COR-L47 (cell line): ENCODE measurements at regions not wholly inside any gene's neighbourhood (a gene's known extent, or its start where the extent isn't known, plus 50 kb on each side); places are given as distances from the start of the nearest gene placed in this dataset.

Experiments used
- DNase-seq: peaks from one replicate; lab custom pipeline; 2025; lab: John Stamatoyannopoulos, UW

DNA sequence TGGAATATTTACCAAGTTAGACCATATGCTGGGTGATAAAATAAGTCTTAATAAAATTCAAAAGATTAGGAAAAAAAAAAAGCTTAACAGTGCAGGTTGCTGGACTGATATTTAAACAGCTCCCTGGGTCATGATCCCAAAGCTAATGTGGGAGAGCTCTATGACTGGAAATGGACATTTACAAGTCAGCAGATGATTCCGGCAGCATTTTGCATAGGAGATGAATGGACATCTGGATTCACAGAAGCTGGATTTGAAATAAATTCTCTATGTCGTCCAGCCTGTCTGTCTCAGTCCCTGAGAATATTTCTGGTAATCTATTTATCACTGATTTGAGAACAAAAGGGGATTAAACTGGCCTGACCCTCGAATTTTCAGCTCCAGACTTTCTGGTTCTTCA, 52.3 kb upstream of the KLHL25 start:
- no peak for DNase-seq

GRCh38 chr15:85849946-85850345, 55.2 kb upstream of the KLHL25 start:
- no peak for DNase-seq

GRCh38 chr15:85852969-85853368, 58.2 kb upstream of the KLHL25 start:
- DNase-seq = no peak

DNA sequence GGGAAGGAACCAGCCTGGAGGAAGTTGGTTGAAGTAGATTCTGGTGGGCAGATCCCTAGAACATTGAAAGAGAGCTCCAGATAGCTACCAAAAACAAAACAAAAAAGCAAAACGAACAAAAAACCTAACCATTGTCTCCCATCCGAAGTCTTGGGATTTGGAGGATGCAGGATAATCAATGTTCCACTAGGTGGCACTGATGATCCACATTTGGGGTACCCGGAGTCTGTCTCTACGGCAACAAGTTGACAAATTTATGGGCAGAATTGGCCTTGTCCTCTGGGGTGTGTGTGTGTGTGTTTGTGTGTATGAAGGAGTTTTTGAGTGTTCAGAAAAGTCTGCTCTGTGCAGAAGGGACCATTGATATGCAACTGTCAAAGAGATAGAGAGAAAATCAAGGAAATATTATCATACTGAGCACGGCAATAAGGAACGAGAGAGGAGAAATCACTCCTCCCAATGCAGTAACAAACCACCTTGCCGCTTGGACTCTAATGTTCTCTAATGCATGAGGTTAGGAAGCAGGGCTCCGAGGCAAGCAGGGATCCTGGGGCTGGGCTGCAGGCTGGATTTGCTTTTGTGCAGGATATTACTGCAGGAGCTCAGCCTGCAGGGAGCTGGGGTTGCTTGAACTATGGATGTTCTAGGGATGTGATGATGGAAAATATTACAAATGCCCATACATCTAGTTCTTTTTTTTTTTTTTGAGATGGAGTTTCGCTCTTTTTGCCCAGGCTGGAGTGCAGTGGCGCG, 59.8 kb upstream of the KLHL25 start:
- DNase-seq = peak; percentile 57

DNA sequence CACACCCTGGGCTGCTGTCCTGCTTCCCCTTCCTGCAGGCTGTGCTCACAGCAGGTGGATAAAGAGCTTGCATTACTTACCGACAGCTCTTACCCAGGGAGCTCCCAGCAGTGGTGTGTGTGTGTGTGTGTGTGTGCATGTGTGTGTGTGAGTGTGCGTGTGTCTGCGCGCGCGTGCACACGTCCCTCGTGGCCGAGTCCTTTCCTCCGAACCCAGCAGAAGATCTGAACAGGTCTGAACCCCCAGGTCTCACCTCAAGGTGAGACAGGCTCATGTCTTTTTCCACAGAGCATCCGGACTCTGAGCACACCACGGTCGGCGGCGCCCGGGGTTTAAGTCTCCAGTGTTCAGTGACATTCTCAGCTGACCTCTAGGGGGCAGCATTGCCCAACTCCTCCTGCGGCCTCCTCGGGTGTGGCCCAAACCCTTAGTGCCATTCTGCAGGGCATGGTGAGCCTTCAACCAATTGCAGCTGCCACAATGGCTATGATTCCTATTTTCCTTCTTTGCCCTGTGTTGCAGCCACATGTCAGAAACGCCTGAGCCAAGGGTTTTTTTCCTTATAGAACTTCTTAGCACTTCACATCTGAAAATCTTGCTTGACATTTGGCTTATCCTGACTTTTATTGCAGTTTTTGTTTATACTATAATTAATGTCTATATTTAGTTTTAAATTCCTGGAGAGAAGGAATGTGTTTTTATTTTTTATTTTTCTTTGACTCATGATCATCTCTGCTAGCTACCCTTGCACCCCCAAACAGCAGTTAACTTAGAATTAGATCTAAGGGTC, 64.1 kb upstream of the KLHL25 start:
- DNase-seq = peak; percentile 54

DNA sequence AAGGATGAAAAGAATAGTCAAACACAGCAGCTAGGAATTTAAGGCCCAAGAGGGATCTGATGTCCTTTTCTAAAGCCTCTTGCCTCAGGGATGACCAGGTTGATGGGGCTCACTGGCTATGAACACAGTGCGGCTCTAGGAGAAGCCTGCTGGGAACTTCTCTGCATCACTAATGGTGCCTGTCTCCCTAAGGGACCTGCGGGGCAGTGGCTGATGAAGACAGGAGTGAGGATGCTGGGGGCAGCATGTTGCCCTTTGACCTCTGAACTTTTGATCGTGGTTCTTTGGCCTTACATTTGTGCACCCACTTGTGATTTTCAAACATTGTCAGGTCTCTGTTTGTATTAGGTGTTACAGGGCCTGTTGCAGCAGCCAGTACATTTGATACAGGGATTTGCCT, 64.9 kb upstream of the KLHL25 start:
- DNase-seq = no peak

DNA sequence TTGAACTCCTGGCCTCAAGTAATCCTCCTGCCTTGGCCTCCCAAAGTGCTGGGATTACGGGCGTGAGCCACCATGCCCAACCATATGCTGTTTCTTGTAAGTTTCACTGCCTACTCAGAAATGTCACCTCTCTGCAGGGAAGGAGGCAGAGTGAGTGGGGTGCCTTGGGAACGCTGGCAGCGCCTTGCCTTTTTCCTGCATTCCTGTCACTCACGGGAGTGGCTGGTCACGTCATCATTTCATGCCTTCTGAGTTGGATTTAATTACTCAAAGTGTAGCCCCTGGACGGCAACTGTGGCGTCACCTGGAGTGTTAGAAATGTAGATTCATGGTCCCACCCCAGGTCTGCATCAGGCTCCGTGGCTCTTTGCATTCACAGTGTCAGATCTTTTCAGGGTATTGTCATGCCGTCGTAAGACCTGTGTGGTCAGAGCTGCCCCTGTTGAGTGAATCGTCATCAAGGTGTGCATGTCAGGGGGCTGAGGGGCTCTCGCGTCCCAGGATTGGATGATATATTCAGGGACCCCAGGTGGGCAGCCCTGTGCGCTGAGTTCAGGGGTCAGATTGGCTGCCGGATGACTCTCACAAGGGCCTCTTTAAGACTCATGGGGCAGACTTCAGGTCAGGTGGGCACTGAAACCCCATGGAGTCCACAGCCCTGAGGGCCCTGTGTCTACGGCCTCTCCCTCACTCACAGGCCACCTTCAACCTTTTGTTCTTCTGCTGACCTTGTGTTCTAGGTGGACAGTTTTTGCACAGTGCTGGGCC, 65.9 kb upstream of the KLHL25 start:
- DNase-seq = no peak

- DNase-seq = peak; percentile 12
These were observed 70.5 kb upstream of the KLHL25 start for GRCh38 chr15:85865070-85865684.

DNA sequence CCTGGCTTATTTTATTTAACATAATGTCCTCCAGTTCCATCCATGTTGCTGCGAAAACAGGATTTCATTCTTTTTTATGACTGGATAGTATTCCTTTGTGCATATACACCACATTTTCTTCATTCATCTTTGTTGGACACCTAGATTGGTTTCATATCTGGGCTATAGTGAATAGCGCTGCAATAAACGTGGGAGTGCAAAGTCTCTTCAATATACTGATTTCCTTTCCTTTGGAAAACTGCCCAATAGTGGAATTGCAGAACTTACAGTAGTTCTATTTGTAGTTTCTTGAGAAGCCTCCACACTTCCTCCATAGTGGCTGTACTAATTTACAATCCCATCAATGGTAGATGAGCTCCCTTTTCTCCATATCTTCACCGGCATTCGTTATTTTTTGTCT, 72.5 kb upstream of the KLHL25 start:
- DNase-seq = no peak

DNA sequence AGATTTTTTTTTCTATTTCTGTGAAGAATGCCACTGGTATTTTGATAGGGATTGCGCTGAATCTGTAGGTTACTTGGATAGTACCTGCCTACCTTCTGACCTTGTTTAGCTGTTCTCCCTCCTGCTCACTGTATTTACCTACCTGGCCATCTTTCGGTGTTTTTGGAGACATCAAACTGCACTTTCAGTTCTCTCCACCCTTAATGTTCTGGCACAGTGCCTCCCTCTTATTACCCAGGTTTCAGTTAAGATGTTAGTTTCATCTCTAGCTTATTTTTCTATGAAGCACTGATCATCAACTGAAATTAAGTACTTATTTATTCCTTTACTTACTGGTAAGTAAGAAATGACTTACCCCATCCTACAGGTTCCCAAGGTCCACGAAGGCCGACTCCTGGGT, 74.4 kb upstream of the KLHL25 start:
- DNase-seq = no peak

GRCh38 chr15:85870216-85871014, 75.7 kb upstream of the KLHL25 start:
- no peak for DNase-seq

DNA sequence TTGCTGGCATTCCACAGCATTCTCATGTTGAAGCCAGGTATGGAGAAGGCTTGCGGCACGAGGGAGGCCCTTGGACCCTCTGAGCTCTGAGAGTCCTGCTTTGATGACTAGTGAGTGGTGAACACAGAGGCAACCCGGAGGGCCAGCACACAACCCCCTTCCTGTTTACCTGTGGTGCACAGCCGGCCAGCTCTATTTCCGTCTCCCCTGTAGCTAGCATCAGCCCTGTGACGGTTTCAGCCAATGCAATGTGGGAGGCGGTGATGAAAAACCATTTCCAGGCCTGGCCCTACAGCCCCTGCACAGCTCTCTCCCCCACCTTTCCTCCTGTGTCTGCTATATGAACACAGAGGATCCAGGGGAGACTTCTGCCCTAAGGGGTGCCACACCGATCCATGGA, 76.8 kb upstream of the KLHL25 start:
- DNase-seq = no peak

DNA sequence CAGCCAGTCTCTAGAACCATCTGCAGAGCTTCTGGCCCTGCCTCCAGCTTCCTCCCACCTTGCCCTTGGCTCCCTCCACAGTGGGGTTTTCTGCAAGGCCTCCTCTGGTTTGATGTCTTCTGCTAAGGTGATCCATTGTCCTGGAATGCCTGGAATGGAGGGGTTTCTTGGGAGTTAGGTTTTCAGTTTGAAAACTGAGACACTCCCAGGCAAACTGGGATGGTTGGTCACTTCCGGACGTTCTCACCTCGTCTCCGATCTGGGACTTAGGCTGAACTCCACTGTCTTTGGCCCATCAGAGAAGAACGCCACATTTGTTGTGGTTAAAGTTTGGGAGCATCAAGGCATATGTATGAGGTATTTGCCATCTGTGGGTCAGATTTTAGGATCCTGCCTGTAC, 77.4 kb upstream of the KLHL25 start:
- no peak for DNase-seq

GRCh38 chr15:85874236-85874635, 79.5 kb upstream of the KLHL25 start:
- no peak for DNase-seq

DNA sequence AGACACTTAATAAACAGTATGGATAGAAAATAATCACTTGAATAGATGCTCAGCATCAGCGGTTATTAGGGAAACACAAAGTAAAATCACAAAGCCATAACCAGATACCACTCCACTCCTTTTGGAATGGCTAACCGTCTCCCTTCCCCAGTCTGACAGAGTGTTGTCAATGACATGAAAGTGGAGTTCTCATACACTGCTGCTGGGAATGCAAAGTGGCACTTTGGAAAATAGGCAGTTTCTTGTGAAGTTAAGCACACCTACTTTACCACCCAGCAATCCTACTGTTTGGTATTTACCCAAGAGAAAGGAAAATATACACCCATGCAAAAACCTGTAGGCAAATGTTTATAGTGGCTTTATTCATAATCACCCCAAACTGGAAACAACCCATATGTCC, 81.0 kb upstream of the KLHL25 start:
- DNase-seq = no peak

DNA sequence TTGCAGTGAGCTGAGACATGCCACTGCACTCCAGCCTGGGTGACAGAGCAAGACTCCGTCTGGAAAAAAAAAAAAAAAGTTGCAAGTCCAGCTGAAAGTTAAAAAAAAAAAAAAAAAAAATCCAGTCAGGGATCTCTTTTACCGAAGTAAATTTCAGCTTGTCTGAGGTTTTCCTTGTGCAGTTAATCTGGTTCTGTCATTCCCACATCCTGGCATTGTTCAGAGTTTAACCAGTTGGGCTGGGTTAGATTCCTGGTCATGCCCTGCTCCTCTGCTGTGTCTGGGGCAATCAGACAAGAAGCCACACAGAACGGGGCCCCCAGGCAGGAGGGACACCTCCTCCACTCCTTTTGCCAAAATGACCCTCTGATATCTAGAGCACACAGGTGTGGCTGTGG, 84.1 kb upstream of the KLHL25 start:
- no peak for DNase-seq

- DNase-seq = peak; percentile 5
These were observed 84.8 kb upstream of the KLHL25 start for GRCh38 chr15:85879334-85880163.

DNA sequence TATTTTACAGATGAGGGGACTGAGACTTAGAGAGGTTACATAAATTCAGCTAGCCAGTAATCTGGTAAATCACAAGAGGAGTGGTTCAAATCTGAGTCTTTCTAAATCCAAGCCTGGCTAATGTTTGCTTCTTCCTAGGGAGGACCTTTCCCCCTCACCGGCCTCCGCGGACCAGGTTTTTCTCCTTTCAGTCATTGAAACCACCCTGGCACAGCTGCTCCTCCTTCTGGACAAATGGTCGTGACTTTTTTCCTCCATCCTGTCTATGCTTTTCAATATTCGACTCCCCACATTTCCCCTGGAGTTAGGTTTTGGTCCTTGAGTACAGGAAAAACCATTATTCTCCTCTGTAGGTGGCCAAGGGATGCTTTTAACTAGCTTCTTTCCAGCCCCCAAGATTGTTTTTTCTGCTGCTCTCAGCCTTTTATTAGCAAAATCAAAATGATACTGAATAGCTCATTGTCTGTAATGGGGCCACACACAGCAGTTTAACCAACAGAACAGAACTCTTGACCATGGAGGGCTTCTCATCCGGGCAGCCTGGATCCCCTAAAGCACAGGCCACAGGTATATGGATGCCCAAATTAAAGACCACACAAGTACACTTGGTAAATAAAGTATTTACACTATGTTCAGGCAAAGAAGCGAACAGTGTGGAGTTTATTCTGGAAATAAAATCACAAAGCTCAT, 85.9 kb upstream of the KLHL25 start:
- no peak for DNase-seq

DNA sequence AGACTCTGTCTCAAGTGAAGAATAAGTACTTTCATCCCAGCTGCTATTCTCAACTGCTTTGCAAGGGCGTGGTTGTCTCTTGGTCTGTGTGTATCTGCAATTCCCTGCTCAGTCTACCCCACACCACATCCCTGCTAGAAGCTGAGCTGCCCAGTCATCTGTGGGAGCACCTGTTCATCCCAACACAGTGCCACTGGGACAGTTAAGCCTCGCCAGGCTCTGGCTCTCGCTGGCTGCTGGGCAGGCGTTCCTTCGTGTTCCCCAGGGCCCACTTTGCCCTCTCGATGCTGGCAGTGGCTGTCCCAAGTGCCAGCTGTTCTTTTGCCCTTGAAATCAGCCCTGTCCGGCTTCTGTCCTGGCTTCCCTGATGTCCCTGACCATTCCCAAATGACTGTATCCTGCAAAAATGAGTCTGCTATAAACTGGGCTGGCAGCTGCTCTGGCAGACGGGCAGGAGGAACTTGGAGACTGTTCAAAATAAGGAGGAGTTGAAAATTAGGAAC, 91.6 kb upstream of the KLHL25 start:
- no peak for DNase-seq
